CD14-positive monocyte (primary cell): ENCODE measurements at regions not wholly inside any gene's neighbourhood (a gene's known extent, or its start where the extent isn't known, plus 50 kb on each side); places are given as distances from the start of the nearest gene placed in this dataset.

Experiments
- DNase-seq, 3 donors: peaks; one replicate each; pipeline ENCODE4 v3.0.0-alpha.2; 2011 to 2022
- H2AFZ ChIP-seq: 2 replicates; pipeline ENCODE4 v1.6.0; 2012; ENCODE audit warnings: mild to moderate bottlenecking, low read depth, low read length, inconsistent platforms; ENCODE audit not compliant: insufficient read depth, poor library complexity, severe bottlenecking
- H3K27ac ChIP-seq, 2 donors: 1 replicate in 1 of 2; 2 replicates in 1 of 2; pipeline ENCODE4 v1.5.1; 2012 to 2013; ENCODE audit warnings: low read length in 2 of 2, control low read depth in 1 of 2, inconsistent platforms in 1 of 2, low read depth in 1 of 2, mild to moderate bottlenecking in 1 of 2
- H3K27me3 ChIP-seq, 2 donors: one replicate each; pipeline versions ENCODE4 v1.6.0 to v1.6.1; 2011 to 2013; ENCODE audit warnings: low read length in 2 of 2; ENCODE audit not compliant: control insufficient read depth in 2 of 2, insufficient read depth in 2 of 2
- H3K36me3 ChIP-seq, 2 donors: replicated peaks in 1 of 2; 1 replicate in 1 of 2; 2 replicates in 1 of 2; pipeline versions ENCODE4 v1.5.1 to v1.6.1; 2012 to 2013; ENCODE audit warnings: low read length in 2 of 2, control low read depth in 1 of 2, inconsistent platforms in 1 of 2, mild to moderate bottlenecking in 1 of 2; ENCODE audit not compliant: insufficient read depth in 2 of 2, control insufficient read depth in 1 of 2
- H3K4me1 ChIP-seq, 2 donors: 1 replicate in 1 of 2; 2 replicates in 1 of 2; pipeline versions ENCODE4 v1.5.1 to v1.6.1; 2012 to 2013; ENCODE audit warnings: low read length in 2 of 2, control low read depth in 1 of 2, inconsistent platforms in 1 of 2, mild to moderate bottlenecking in 1 of 2, moderate library complexity in 1 of 2; ENCODE audit not compliant: insufficient read depth in 2 of 2, control insufficient read depth in 1 of 2
- H3K4me2 ChIP-seq: replicated peaks from 2 replicates; pipeline ENCODE3; 2012; ENCODE audit warnings: low read length, moderate library complexity, mild to moderate bottlenecking; ENCODE audit not compliant: poor library complexity, severe bottlenecking; ENCODE audit errors: extremely low read depth
- H3K4me3 ChIP-seq, 3 experiments: fragments of 200-600 bp in 1 of 3; sonication (generic) in 1 of 3; replicated peaks in 1 of 3; 1 replicate in 2 of 3; 2 replicates in 1 of 3; pipeline ENCODE4 v1.5.1; 2011 to 2013; ENCODE audit warnings: low read length in 3 of 3, mild to moderate bottlenecking in 3 of 3, control low read depth in 2 of 3, low read depth in 2 of 3, inconsistent platforms in 1 of 3, moderate library complexity in 1 of 3
- H3K79me2 ChIP-seq: 2 replicates; pipeline ENCODE4 v1.6.0; 2012; ENCODE audit warnings: mild to moderate bottlenecking, control low read depth, inconsistent platforms, low read length, moderate library complexity; ENCODE audit not compliant: insufficient read depth
- H3K9ac ChIP-seq: 2 replicates; pipeline ENCODE4 v1.6.0; 2017; ENCODE audit warnings: low read length, mild to moderate bottlenecking; ENCODE audit not compliant: insufficient read depth, poor library complexity, severe bottlenecking
- H3K9me3 ChIP-seq, 2 donors: replicated peaks in 1 of 2; 1 replicate in 1 of 2; 2 replicates in 1 of 2; pipeline versions ENCODE4 v1.5.1 to v1.6.1; 2012 to 2013; ENCODE audit warnings: low read length in 2 of 2, control low read depth in 1 of 2; ENCODE audit not compliant: control insufficient read depth in 1 of 2, insufficient read depth in 1 of 2
- H4K20me1 ChIP-seq: 2 replicates; pipeline ENCODE4 v1.6.0; 2012; ENCODE audit warnings: mild to moderate bottlenecking, low read length, control low read depth, moderate library complexity; ENCODE audit not compliant: insufficient read depth
- H3K27ac Mint-ChIP-seq, 7 donors: one replicate each; pipeline ENCODE4 v1.8.0; 2020; ENCODE audit warnings: mild to moderate bottlenecking in 7 of 7, mixed read lengths in 7 of 7, moderate library complexity in 6 of 7, inconsistent platforms in 2 of 7
- H3K27me3 Mint-ChIP-seq, 3 donors: one replicate each; pipeline ENCODE4 v1.8.0; 2021 to 2022; ENCODE audit warnings: low read depth in 3 of 3, mild to moderate bottlenecking in 3 of 3, mixed read lengths in 3 of 3, moderate library complexity in 3 of 3, inconsistent platforms in 1 of 3
- H3K36me3 Mint-ChIP-seq, 2 donors: one replicate each; pipeline ENCODE4 v1.8.0; 2020; ENCODE audit warnings: mixed read lengths in 2 of 2, inconsistent platforms in 1 of 2, mild to moderate bottlenecking in 1 of 2
- H3K4me1 Mint-ChIP-seq: one replicate; pipeline ENCODE4 v1.8.0; 2020; ENCODE audit warnings: mild to moderate bottlenecking, mixed read lengths
- H3K4me3 Mint-ChIP-seq, 2 donors: one replicate each; pipeline ENCODE4 v1.8.0; 2020; ENCODE audit warnings: mild to moderate bottlenecking in 2 of 2, mixed read lengths in 2 of 2, moderate library complexity in 1 of 2
- H3K9me3 Mint-ChIP-seq, 7 donors: one replicate each; pipeline ENCODE4 v1.8.0; 2020 to 2022; ENCODE audit warnings: mixed read lengths in 7 of 7, mild to moderate bottlenecking in 6 of 7, moderate library complexity in 6 of 7, inconsistent platforms in 2 of 7
- WGBS: methylation state at CpG from one replicate; pipeline ENCODE4 v1.1.5; 2013; ENCODE audit warnings: missing lambda C conversion rate; ENCODE audit not compliant: insufficient coverage; 5-methylcytosine and 5-hydroxymethylcytosine counted together
- intact Hi-C, 2 donors: fragments of 100-400 bp; cut with micrococcal nuclease; formaldehyde crosslinking; loops; one replicate each; pipeline versions ENCODE4 v1.15.0 to v1.15.1; 2023
- TF ChIP-seq, protein P1 (sequence below): fragments of 200-600 bp; IDR thresholded peaks from one replicate; pipeline ENCODE4 v1.8.0; 2022; ENCODE audit warnings: antibody characterized with exemption, mild to moderate bottlenecking

- no peak for DNase-seq
- Histone ChIP-seq H3K4me3 (no peak overlapping the region), H3K27me3 (no peaks in the 10 kb centered on the region), H3K36me3 (no peaks in the 10 kb centered on the region), H3K4me2 (no peak overlapping the region), H2AFZ (no peak overlapping the region), H3K9ac (no peak overlapping the region), H3K4me1 (peaks cover 25 to 27% of the 10 kb centered on the region in 2 donors), H3K27ac (no peak overlapping the region), H3K79me2 (no peaks in the 10 kb centered on the region), H4K20me1 (peaks cover 40% of the 10 kb centered on the region), H3K9me3 (no peaks in the 10 kb centered on the region)
- Mint-ChIP-seq H3K36me3 (peaks cover 6 to 12% of the 10 kb centered on the region in 2 donors), H3K4me1 (peaks cover 31% of the 10 kb centered on the region), H3K27me3 (no peaks in the 10 kb centered on the region), H3K4me3 (no peak overlapping the region), H3K9me3 (no peaks in the 10 kb centered on the region), H3K27ac (no peak overlapping the region)
- TF ChIP-seq, protein P1, sequence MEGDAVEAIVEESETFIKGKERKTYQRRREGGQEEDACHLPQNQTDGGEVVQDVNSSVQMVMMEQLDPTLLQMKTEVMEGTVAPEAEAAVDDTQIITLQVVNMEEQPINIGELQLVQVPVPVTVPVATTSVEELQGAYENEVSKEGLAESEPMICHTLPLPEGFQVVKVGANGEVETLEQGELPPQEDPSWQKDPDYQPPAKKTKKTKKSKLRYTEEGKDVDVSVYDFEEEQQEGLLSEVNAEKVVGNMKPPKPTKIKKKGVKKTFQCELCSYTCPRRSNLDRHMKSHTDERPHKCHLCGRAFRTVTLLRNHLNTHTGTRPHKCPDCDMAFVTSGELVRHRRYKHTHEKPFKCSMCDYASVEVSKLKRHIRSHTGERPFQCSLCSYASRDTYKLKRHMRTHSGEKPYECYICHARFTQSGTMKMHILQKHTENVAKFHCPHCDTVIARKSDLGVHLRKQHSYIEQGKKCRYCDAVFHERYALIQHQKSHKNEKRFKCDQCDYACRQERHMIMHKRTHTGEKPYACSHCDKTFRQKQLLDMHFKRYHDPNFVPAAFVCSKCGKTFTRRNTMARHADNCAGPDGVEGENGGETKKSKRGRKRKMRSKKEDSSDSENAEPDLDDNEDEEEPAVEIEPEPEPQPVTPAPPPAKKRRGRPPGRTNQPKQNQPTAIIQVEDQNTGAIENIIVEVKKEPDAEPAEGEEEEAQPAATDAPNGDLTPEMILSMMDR, result no peak
- intact Hi-C loops, result no loop called here
- WGBS, result 100% methylated on average over 1 of the region's 5 CpGs
Observed at GRCh38 chr14:71552809-71553208, 379.4 kb upstream of the RGS6 start.

DNA sequence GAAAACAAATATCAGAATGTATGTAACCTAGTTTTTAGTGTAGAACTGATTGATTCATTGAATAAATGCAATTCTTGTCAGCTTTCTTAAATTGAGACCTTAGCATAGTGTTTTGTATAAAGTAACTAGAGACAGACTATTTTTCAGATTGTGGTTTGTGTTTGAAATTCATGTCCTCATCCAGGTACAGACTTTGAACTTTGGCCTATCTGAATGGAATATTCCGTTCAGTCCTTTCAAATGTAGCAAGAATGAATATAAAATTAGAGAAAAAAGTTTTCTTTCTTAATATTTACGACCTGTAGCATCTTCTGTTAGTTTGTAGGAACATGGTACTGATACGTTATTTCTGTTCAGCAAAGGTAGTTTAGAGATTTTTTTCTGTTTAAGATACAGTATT is 378.4 kb upstream of the RGS6 start:
- Histone ChIP-seq H3K79me2 (no peaks in the 10 kb centered on the region), H3K4me3 (no peak overlapping the region), H3K4me2 (no peak overlapping the region), H3K27ac (peak overlapping the region in 1 of 2 donors; percentile 24), H3K4me1 (peaks cover 25 to 27% of the 10 kb centered on the region in 2 donors), H3K27me3 (no peaks in the 10 kb centered on the region), H2AFZ (no peak overlapping the region), H3K9me3 (no peaks in the 10 kb centered on the region), H3K9ac (no peak overlapping the region), H4K20me1 (peaks cover 46% of the 10 kb centered on the region), H3K36me3 (peaks cover 0 to 6% of the 10 kb centered on the region in 2 donors)
- DNase-seq, result no peak
- H3K4me1 Mint-ChIP-seq, result peaks cover 31% of the 10 kb centered on the region
- H3K27ac Mint-ChIP-seq, result peak overlapping the region in 4 of 7 donors; percentile 11 to 58 (median 30)
- no peak overlapping the region for H3K4me3 Mint-ChIP-seq
- peaks cover 8 to 13% of the 10 kb centered on the region in 2 donors for H3K36me3 Mint-ChIP-seq
- intact Hi-C loops, result no loop called here
- H3K27me3 Mint-ChIP-seq, result no peaks in the 10 kb centered on the region
- TF ChIP-seq, protein P1, result no peak
- no peaks in the 10 kb centered on the region for H3K9me3 Mint-ChIP-seq
- 100% methylated on average over 1 of the region's 3 CpGs for WGBS
